Breast epithelium (tissue), 4 donors: ENCODE measurements at regions not wholly inside any gene's neighbourhood (a gene's known extent, or its start where the extent isn't known, plus 50 kb on each side); places are given as distances from the start of the nearest gene placed in this dataset.

Source experiments
- DNase-seq, 2 donors: peaks; one replicate each; pipeline ENCODE4 v3.0.0-alpha.2; 2019; ENCODE audit warnings: low spot score in 2 of 2
- H3K27ac ChIP-seq, 2 donors: fragments of 200-600 bp; sonication (generic) in 1 of 2; one replicate each; pipeline ENCODE4 v1.5.1; 2016 to 2019; ENCODE audit warnings: mild to moderate bottlenecking in 1 of 2
- H3K27me3 ChIP-seq, 2 donors: fragments of 200-600 bp; sonication (generic) in 1 of 2; one replicate each; pipeline versions ENCODE4 v1.5.1 to v1.6.0; 2017 to 2019; ENCODE audit warnings: control low read depth in 1 of 2, mild to moderate bottlenecking in 1 of 2
- H3K36me3 ChIP-seq: fragments of 200-600 bp; one replicate; pipeline ENCODE4 v1.5.1; 2019
- H3K4me1 ChIP-seq, 2 donors: fragments of 200-600 bp; sonication (generic); one replicate each; pipeline ENCODE4 v1.5.1; 2016 to 2019; ENCODE audit warnings: control low read depth in 1 of 2
- H3K4me3 ChIP-seq, 3 donors: fragments of 200-600 bp; sonication (generic); 1 replicate in 2 of 3; 2 replicates in 1 of 3; pipeline ENCODE4 v1.5.1; 2016 to 2019; ENCODE audit warnings: mild to moderate bottlenecking in 3 of 3, moderate library complexity in 2 of 3
- H3K9me3 ChIP-seq, 2 donors: fragments of 200-600 bp; sonication (generic) in 1 of 2; one replicate each; pipeline ENCODE4 v1.5.1; 2016 to 2019; ENCODE audit warnings: control low read depth in 1 of 2
- POLR2A ChIP-seq: fragments of 450-650 bp; IDR thresholded peaks from one replicate; pipeline ENCODE4 v1.6.1; 2016; ENCODE audit warnings: antibody characterized with exemption, mild to moderate bottlenecking, moderate library complexity
- POLR2AphosphoS5 ChIP-seq, 3 donors: sonication (generic); formaldehyde crosslinking; IDR thresholded peaks; one replicate each; pipeline ENCODE4 v1.6.1; 2017; ENCODE audit warnings: antibody characterized with exemption in 3 of 3
- intact Hi-C: fragments of 100-400 bp; cut with DNase I; formaldehyde crosslinking; loops from one replicate; pipeline ENCODE4 v1.15.1; 2023; ENCODE audit warnings: low total_unique reads
- TF ChIP-seq, protein P1 (sequence below), 3 donors: fragments of 450-650 bp; IDR thresholded peaks; one replicate each; pipeline ENCODE4 v1.5.1; 2016 to 2017; ENCODE audit warnings: antibody characterized with exemption in 3 of 3, mild to moderate bottlenecking in 3 of 3, moderate library complexity in 3 of 3

DNA sequence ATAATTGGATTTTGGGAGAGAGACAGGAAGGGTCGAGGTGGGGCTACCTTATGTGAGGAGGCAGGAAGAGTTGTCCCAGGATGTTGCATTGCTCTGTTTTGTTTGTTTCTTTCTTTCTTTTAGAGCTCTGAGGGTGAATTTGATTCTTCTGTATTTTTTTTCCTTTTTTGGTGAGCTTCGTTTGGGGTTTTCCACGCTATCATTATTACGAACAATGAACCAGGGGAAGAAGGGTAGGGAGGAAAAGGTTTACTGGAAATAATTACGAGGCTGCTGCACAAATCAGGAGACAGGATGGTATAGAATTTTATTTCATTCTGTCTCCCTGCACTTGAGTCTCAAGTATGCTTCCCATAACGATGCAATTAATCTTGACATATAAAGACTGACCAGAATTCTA is 51.4 kb upstream of the ZNF516 start:
- Histone ChIP-seq H3K27me3 (no peaks in the 10 kb centered on the region), H3K4me3 (peak overlapping the region in 1 of 3 donors; percentile 33), H3K27ac (peak overlapping the region; percentile 40 to 74), H3K9me3 (no peaks in the 10 kb centered on the region), H3K4me1 (no peaks in the 10 kb centered on the region), H3K36me3 (no peaks in the 10 kb centered on the region)
- intact Hi-C loops, result no loop called here
- TF ChIP-seq, protein P1, sequence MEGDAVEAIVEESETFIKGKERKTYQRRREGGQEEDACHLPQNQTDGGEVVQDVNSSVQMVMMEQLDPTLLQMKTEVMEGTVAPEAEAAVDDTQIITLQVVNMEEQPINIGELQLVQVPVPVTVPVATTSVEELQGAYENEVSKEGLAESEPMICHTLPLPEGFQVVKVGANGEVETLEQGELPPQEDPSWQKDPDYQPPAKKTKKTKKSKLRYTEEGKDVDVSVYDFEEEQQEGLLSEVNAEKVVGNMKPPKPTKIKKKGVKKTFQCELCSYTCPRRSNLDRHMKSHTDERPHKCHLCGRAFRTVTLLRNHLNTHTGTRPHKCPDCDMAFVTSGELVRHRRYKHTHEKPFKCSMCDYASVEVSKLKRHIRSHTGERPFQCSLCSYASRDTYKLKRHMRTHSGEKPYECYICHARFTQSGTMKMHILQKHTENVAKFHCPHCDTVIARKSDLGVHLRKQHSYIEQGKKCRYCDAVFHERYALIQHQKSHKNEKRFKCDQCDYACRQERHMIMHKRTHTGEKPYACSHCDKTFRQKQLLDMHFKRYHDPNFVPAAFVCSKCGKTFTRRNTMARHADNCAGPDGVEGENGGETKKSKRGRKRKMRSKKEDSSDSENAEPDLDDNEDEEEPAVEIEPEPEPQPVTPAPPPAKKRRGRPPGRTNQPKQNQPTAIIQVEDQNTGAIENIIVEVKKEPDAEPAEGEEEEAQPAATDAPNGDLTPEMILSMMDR (IDR thresholded peaks at IDR 0.05), result no peak
- TF ChIP-seq POLR2AphosphoS5 (IDR thresholded peaks at IDR 0.05), result no peak
- TF ChIP-seq POLR2A, result no peak
- no peak for DNase-seq

DNA sequence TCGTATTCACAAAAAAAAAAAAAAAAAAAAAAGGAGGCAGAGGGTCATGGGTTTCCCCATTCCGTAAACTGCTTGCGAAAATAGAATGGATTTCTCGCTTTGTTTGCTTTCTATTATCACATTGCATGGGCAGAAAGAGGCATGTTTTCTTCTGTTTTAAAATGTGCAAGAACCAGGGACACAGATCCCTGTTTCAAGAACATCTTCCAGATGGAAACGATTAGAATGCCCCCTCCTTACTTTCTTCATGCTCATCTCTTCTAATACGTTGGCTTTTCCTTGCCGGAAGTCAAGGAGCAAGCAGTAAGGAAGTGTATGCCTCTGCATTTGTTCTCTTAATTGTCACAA is 51.0 kb upstream of the ZNF516 start:
- H3K27me3 ChIP-seq, result no peaks in the 10 kb centered on the region
- peak overlapping the region; percentile 40 to 74 for H3K27ac ChIP-seq
- no peak for DNase-seq
- H3K4me3 ChIP-seq, result peak overlapping the region in 1 of 3 donors; percentile 33
- no peak for TF ChIP-seq POLR2A
- TF ChIP-seq POLR2AphosphoS5 (IDR thresholded peaks at IDR 0.05), result no peak
- TF ChIP-seq, protein P1 (IDR thresholded peaks at IDR 0.05), result no peak
- no peaks in the 10 kb centered on the region for H3K4me1 ChIP-seq
- H3K36me3 ChIP-seq, result no peaks in the 10 kb centered on the region
- intact Hi-C loops, result no loop called here
- H3K9me3 ChIP-seq, result no peaks in the 10 kb centered on the region

DNA sequence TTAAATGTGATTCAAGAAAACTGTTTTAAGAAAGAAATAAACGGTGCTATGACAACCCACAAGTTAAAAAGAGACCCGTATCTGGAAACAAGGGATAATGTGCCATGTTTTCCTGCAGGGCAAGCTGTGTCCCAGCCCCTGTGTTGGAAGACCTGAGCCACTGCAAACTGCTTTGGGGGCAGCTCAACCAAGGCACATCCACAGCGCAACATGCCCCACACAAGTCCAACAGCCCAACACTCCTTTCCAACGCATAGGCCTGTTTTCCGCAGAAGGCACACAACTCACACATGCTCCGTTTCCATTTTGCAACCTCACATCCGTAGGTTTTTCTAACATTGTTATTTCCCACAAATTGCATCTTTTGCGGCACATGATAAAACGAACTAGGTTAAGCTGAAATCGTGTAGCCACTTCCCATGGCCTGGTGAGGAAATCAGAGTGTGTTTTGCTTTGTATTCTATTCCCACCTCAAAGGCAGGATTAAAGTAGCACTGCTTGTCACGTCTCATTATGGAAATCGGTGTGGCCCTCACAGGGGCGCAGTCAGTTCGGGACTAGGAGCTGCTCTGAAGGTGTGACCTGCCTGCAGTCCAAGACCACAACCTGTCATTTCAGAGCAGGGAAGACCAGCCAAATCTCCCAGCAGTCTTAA is 50.5 kb upstream of the ZNF516 start:
- no peaks in the 10 kb centered on the region for H3K36me3 ChIP-seq
- no peaks in the 10 kb centered on the region for H3K9me3 ChIP-seq
- H3K27ac ChIP-seq, result peak overlapping the region; percentile 13 to 74
- no peaks in the 10 kb centered on the region for H3K4me1 ChIP-seq
- no peaks in the 10 kb centered on the region for H3K27me3 ChIP-seq
- intact Hi-C loops, result no loop called here
- TF ChIP-seq POLR2A (no peak), POLR2AphosphoS5 (IDR thresholded peaks at IDR 0.05) (no peak)
- TF ChIP-seq, protein P1 (IDR thresholded peaks at IDR 0.05), result no peak
- no peak for DNase-seq
- H3K4me3 ChIP-seq, result no peak overlapping the region

DNA sequence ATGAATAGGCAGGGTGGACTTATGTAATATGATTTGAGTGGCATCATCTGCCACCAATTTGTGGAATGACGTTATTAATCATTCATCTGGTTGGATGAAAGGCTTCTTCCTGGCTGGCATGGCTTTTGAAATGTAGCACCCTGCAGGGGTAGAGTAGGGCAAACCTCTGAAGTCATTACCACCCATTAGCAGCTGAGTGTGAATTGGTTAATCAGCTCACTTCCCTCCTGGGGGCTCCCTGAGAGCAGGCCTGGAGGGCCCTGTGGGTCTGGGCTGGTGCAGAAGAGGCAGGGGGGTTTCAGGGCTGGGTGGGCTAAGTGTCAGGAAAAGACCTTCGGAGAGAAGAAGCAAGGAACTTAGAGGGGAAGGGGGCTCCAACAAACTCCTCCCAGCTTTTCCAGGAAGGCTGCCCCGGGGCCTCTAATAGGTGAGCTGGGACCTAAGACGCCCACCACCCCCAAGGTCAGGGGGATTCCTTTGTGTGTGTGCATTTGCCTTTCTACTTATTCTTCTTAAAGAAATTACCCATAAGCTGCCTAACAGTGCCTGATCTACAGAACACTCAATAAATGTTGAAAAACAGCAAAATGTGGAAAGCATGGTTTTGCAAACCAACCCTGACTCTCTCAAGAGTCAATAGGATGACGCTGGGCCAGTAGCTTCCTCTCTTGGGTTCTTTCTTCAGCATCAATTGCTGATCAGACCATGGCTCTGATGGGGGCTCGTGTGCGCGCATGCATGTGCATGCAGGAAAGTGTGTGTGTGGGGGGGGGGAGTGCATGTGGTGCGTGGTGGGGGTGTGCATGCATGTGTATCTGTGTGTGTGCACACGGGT is 49.7 kb upstream of the ZNF516 start:
- H3K4me3 ChIP-seq, result no peak overlapping the region
- no peak for DNase-seq
- no peak for TF ChIP-seq POLR2A
- TF ChIP-seq, protein P1 (IDR thresholded peaks at IDR 0.05), result no peak
- TF ChIP-seq POLR2AphosphoS5 (IDR thresholded peaks at IDR 0.05), result no peak
- no peaks in the 10 kb centered on the region for H3K27me3 ChIP-seq
- no peaks in the 10 kb centered on the region for H3K36me3 ChIP-seq
- H3K4me1 ChIP-seq, result no peaks in the 10 kb centered on the region
- H3K9me3 ChIP-seq, result no peaks in the 10 kb centered on the region
- intact Hi-C loops, result no loop called here
- H3K27ac ChIP-seq, result no peak overlapping the region
